Fibroblast of skin of right biceps (primary cell): ENCODE measurements at regions not wholly inside any gene's neighbourhood (a gene's known extent, or its start where the extent isn't known, plus 50 kb on each side); places are given as distances from the start of the nearest gene placed in this dataset.

ENCODE experiments used
- DNase-seq: peaks from one replicate; pipeline ENCODE4 v3.0.0-alpha.2; 2013

- DNase-seq, result no peak
Observed at GRCh38 chr2:182646763-182647498, 69.1 kb upstream of the DNAJC10 start.

GRCh38 chr2:182647499-182647787, 68.6 kb upstream of the DNAJC10 start:
- DNase-seq, result no peak

GRCh38 chr2:182649316-182649715, 66.7 kb upstream of the DNAJC10 start:
- peak; percentile 36 for DNase-seq

- peak; percentile 52 for DNase-seq
Observed at GRCh38 chr2:182650704-182651103, 65.4 kb upstream of the DNAJC10 start.

GRCh38 chr2:182652326-182652725, 63.7 kb upstream of the DNAJC10 start:
- no peak for DNase-seq

- DNase-seq, result no peak
Observed at GRCh38 chr2:182655750-182656149, 60.3 kb upstream of the DNAJC10 start.

- DNase-seq, result no peak
Observed at GRCh38 chr2:182664212-182664611, 51.8 kb upstream of the DNAJC10 start.

GRCh38 chr2:182665500-182665899, 50.6 kb upstream of the DNAJC10 start:
- DNase-seq, result peak; percentile 22
